IPS-11a (cell line): ENCODE measurements at regions not wholly inside any gene's neighbourhood (a gene's known extent, or its start where the extent isn't known, plus 50 kb on each side); places are given as distances from the start of the nearest gene placed in this dataset.
"Not testable (repeated sequence)": the region's sequence is repeated elsewhere in the genome, so short reads cannot be mapped to it uniquely, and the experiment has no call there.

Source experiments
- H3K4me3 ChIP-seq: one replicate; pipeline ENCODE4 v1.5.1; 2013; ENCODE audit warnings: low read depth, low read length, control low read depth

DNA sequence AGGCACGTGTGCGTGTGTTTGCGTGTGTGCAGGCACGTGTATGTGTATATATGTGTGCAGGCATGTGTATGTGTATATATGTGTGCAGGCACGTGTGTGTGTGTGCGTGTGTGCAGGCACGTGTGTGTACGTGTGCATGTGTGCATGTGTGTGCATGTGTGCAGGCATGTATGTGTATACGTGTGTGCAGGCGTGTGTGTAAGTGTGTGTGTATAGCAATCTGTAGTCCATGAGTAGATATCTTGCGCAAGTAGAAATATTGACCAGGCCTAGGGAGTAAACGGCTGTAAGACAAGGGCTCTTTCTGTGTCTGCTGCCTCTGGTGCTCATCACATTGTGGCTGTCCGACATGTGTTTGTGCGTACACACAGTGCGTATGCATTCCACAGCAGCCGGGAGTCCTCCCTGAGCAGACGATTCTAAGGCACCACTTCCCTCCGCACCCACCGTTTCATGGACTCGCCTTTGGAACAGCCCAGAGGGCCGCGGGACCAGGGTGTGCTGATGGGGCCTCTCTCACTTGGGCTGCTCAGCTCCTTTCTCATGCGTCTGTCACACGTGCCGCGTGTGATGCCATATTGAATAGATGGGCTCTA, 167.6 kb downstream of the ERMARD start:
- no peak overlapping the region for H3K4me3 ChIP-seq

GRCh38 chr6:169918239-169918953, 167.0 kb downstream of the ERMARD start:
- H3K4me3 ChIP-seq: no peak overlapping the region

GRCh38 chr6:169917153-169917552, 165.7 kb downstream of the ERMARD start:
- H3K4me3 ChIP-seq: no peak overlapping the region

- no peak overlapping the region for H3K4me3 ChIP-seq
These were observed 164.5 kb downstream of the ERMARD start for GRCh38 chr6:169915769-169916550.

DNA sequence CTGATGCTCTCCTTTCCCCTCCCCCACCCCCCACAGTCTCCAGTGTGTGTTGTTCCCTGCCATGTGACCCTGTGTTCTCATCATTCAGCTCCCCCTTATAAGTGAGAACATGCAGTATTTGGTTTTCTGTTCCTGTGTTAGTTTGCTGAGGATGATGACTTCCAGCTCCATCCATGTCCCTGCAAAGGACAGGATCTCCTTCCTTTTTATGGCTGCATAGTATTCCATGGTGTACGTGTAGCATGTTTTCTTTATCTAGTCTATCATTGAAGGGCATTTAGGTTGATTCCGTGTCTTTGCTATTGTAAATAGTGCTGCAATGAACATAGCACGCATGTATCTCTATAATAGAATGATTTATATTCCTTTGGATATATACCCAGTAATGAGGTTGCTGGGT, 162.3 kb downstream of the ERMARD start:
- H3K4me3 ChIP-seq: not testable (repeated sequence)

GRCh38 chr6:169913096-169913638, 161.7 kb downstream of the ERMARD start:
- no peak overlapping the region for H3K4me3 ChIP-seq

- no peak overlapping the region for H3K4me3 ChIP-seq
These were observed 161.1 kb downstream of the ERMARD start for GRCh38 chr6:169912266-169913095.

DNA sequence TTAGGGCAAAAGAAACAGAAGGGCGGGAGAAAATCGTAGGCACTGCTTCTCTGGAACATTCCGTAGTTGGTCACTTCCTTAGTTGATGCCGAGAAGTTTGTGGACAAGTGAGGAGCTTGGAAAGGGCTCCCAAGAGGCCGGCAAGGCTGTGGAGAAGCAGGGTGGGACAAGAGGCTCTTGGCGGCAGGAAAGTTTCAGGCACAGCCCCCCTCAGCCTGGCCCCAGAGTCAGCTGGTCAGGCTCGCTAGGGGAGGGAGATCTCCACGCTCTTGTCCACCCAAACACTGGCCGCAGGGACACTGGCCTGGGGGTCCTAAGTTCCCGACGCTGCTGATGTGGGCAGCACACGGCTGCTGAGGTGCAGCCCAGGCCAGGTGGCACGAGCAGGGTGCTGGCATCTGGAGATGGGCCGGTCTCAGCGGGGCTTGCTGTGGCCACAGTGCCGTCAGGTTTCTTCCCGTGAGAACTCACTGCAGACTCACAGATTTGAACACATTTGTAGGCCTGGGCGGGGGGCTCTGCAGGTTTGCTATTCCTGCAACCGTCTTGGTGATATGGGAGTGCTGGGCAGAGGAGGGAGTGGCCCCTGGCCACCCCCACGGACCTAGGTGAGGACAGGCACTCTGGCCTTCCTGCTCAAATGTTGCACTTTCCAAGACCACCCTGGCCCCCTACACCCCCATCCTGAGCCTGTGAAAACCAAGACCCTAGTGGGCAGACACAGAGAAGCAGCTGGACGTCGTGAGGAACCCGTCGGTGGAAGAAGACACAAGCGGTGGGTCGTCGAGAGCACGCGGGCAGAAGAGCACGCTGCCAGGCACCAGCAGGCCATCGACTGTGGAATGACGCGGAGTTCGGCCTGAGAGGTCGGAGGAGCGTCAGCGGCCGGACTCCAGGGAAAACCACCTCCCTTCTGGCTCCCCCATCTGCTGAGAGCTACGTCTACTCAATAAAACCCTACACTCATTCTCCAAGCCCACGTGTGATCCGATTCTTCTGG, 160.1 kb downstream of the ERMARD start:
- no peak overlapping the region for H3K4me3 ChIP-seq

DNA sequence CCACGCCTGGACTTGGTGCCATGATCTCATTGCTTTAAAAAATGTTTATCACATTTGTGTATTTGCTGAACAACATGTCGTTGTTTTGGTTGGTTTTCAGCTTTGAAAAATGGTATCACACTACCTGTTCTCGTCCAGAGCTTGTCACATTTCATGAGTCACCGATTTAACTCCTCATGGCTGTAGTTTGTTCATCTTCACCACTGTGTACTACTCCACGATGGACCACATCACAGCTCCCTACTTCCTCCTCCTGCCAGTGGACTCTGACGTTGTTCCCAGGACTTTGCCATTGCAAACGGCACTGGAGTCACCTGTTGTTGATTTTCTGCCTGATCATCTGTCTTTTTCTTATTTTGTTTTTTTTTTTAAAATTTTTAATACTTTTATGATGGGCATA, 157.7 kb downstream of the ERMARD start:
- no peak overlapping the region for H3K4me3 ChIP-seq

- no peak overlapping the region for H3K4me3 ChIP-seq
These were observed 157.0 kb downstream of the ERMARD start for GRCh38 chr6:169908403-169908933.

DNA sequence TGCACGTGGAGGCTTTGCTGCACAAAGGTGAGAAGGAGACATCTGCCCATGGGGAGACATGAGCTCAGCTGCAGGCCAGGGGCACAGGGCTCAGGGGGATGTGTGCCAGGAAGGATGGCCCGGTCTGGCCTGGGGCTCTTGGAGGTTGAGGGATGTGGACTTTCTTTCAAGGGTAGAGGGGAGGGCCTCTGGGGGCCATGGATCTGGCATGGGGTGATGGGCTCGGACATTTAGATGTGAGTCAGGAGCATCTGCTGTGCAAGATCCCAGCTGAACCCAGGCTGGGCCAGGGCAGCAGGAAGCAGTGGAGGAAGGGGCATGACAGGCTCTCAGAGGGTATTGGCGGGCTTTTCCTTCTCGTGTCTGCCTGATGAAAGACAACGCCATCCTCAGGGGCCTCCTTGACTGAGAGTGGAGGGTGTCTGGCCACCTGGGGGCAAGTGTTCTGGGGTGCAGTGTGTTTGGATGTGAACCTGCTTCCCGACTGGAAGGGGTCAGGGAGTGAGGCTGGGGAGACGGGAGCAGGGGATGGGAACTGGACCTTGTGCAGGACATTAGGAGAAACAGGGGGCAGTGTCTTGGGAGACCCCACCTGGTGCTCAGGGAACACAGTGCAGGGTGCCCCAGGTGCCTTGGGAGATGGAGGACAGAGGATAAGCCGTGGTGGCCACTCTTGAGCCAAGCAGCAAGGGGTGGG, 156.1 kb downstream of the ERMARD start:
- no peak overlapping the region for H3K4me3 ChIP-seq

- H3K4me3 ChIP-seq: no peak overlapping the region
These were observed 155.4 kb downstream of the ERMARD start for GRCh38 chr6:169906688-169907418.

DNA sequence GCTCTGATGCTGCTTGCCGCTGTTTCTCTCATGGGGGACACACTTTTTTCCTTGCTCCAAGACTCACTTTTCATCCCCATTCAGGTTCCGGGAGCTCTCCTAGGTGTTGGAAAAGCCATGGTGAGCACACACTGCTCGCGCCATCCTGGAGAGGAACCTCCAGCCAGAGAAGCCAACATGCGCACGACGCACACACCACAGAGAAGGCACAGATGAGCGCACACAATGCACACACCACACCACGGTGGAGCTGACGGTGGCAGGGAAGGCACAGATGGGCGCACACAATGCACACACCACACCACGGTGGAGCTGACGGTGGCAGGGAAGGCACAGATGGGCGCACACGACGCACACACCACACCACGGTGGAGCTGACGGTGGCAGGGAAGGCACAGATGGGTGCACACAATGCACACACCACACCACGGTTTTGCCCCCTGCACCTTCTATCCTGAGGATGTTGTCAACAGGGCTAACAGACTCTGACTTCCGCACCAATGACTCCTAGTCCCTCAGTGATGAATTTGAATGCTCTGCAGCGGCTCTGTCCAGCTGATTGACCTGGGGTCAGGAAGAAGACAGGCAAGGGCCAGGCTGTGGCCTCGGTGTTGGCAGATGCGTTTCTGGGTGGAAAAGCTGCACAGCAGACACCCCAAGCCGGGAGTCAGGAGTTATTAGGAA, 154.7 kb downstream of the ERMARD start:
- H3K4me3 ChIP-seq: no peak overlapping the region

GRCh38 chr6:169905041-169905807, 153.8 kb downstream of the ERMARD start:
- H3K4me3 ChIP-seq: no peak overlapping the region

- no peak overlapping the region for H3K4me3 ChIP-seq
These were observed 152.9 kb downstream of the ERMARD start for GRCh38 chr6:169904051-169904922.

DNA sequence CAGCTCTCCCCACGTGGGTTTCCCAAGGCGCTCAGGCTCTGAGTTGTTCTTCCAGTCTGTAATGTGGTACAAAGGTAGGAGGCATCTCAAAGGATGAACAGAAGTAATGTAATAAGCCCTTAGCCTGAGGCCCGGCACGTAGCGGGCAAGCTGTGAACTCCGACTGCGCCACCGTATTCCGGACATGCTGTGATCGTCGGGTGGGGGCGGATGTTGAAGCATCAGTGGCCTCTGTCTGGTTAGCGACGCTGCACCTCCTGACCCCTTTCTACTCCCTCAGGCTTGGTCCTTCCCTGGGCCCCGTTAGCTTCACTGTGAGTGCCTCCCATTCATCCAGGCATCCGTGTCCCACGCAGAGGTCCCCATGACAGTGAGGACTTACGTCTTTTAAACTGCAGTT, 151.7 kb downstream of the ERMARD start:
- no peak overlapping the region for H3K4me3 ChIP-seq
